ENCODE measurements at regions not wholly inside any gene's neighbourhood (a gene's known extent, or its start where the extent isn't known, plus 50 kb on each side); places are given as distances from the start of the nearest gene placed in this dataset.

- Histone ChIP-seq H3K27ac (ENCODE audit: insufficient read depth in 1 of 2, low read depth in 1 of 2, low read length in 2 of 2, poor library complexity in 1 of 2, severe bottlenecking in 2 of 2) (no peak overlapping the region), H3K4me3 (ENCODE audit: control insufficient read depth in 1 of 7, extremely low read depth in 1 of 7, insufficient read depth in 4 of 7, low read depth in 2 of 7, low read length in 6 of 7) (no peak overlapping the region), H3K36me3 (ENCODE audit: control insufficient read depth in 4 of 4, insufficient read depth in 4 of 4, low read length in 3 of 4) (no peaks in the 10 kb centered on the region), H3K9me3 (ENCODE audit: control extremely low read depth in 1 of 5, control insufficient read depth in 4 of 5, insufficient read depth in 2 of 5, low read depth in 1 of 5, low read length in 4 of 5) (peaks cover 0 to 3% (median 0%) of the 10 kb centered on the region in 5 experiments), H3K4me1 (ENCODE audit: control extremely low read depth in 1 of 4, control insufficient read depth in 4 of 4, insufficient read depth in 4 of 4, low read length in 3 of 4) (no peaks in the 10 kb centered on the region), H3K27me3 (replicated peaks in 2 of 5; ENCODE audit: control insufficient read depth in 4 of 5, insufficient read depth in 5 of 5, low read length in 4 of 5) (no peaks in the 10 kb centered on the region)
- DNase-seq, result no peak
- CTCF ChIA-PET, result no interaction called here
- POLR2A ChIA-PET, result no interaction called here
Observed at GRCh38 chr6:114611696-114612095, 268.9 kb upstream of the HS3ST5 start.

GRCh38 chr6:114608091-114608490, 265.3 kb upstream of the HS3ST5 start:
- H3K9me3 ChIP-seq (ENCODE audit: control extremely low read depth in 1 of 5, control insufficient read depth in 4 of 5, insufficient read depth in 2 of 5, low read depth in 1 of 5, low read length in 4 of 5), result peaks cover 0 to 3% (median 0%) of the 10 kb centered on the region in 5 experiments
- WGBS (ENCODE audit: insufficient coverage), result 100% methylated on average over 2 of the region's 2 CpGs
- H3K36me3 ChIP-seq (ENCODE audit: control insufficient read depth in 4 of 4, insufficient read depth in 4 of 4, low read length in 3 of 4), result no peaks in the 10 kb centered on the region
- no peaks in the 10 kb centered on the region for H3K4me1 ChIP-seq (ENCODE audit: control extremely low read depth in 1 of 4, control insufficient read depth in 4 of 4, insufficient read depth in 4 of 4, low read length in 3 of 4)
- POLR2A ChIA-PET, result no interaction called here
- no peak for DNase-seq
- H3K4me3 ChIP-seq (ENCODE audit: control insufficient read depth in 1 of 7, extremely low read depth in 1 of 7, insufficient read depth in 4 of 7, low read depth in 2 of 7, low read length in 6 of 7), result no peak overlapping the region
- H3K27ac ChIP-seq (ENCODE audit: insufficient read depth in 1 of 2, low read depth in 1 of 2, low read length in 2 of 2, poor library complexity in 1 of 2, severe bottlenecking in 2 of 2), result no peak overlapping the region
- CTCF ChIA-PET, result no interaction called here
- H3K27me3 ChIP-seq (replicated peaks in 2 of 5; ENCODE audit: control insufficient read depth in 4 of 5, insufficient read depth in 5 of 5, low read length in 4 of 5), result no peaks in the 10 kb centered on the region

GRCh38 chr6:114605656-114606055, 262.8 kb upstream of the HS3ST5 start:
- Histone ChIP-seq H3K4me3 (ENCODE audit: control insufficient read depth in 1 of 7, extremely low read depth in 1 of 7, insufficient read depth in 4 of 7, low read depth in 2 of 7, low read length in 6 of 7) (no peak overlapping the region), H3K36me3 (ENCODE audit: control insufficient read depth in 4 of 4, insufficient read depth in 4 of 4, low read length in 3 of 4) (no peaks in the 10 kb centered on the region), H3K9me3 (ENCODE audit: control extremely low read depth in 1 of 5, control insufficient read depth in 4 of 5, insufficient read depth in 2 of 5, low read depth in 1 of 5, low read length in 4 of 5) (no peaks in the 10 kb centered on the region), H3K4me1 (ENCODE audit: control extremely low read depth in 1 of 4, control insufficient read depth in 4 of 4, insufficient read depth in 4 of 4, low read length in 3 of 4) (no peaks in the 10 kb centered on the region), H3K27ac (ENCODE audit: insufficient read depth in 1 of 2, low read depth in 1 of 2, low read length in 2 of 2, poor library complexity in 1 of 2, severe bottlenecking in 2 of 2) (no peak overlapping the region), H3K27me3 (replicated peaks in 2 of 5; ENCODE audit: control insufficient read depth in 4 of 5, insufficient read depth in 5 of 5, low read length in 4 of 5) (no peaks in the 10 kb centered on the region)
- POLR2A ChIA-PET, result no interaction called here
- CTCF ChIA-PET, result no interaction called here
- no peak for DNase-seq
- 93% methylated on average over 3 of the region's 3 CpGs for WGBS (ENCODE audit: insufficient coverage)

GRCh38 chr6:114600381-114600780, 257.6 kb upstream of the HS3ST5 start:
- DNase-seq, result no peak
- no peaks in the 10 kb centered on the region for H3K4me1 ChIP-seq (ENCODE audit: control extremely low read depth in 1 of 4, control insufficient read depth in 4 of 4, insufficient read depth in 4 of 4, low read length in 3 of 4)
- H3K27ac ChIP-seq (ENCODE audit: insufficient read depth in 1 of 2, low read depth in 1 of 2, low read length in 2 of 2, poor library complexity in 1 of 2, severe bottlenecking in 2 of 2), result no peak overlapping the region
- no peaks in the 10 kb centered on the region for H3K36me3 ChIP-seq (ENCODE audit: control insufficient read depth in 4 of 4, insufficient read depth in 4 of 4, low read length in 3 of 4)
- H3K9me3 ChIP-seq (ENCODE audit: control extremely low read depth in 1 of 5, control insufficient read depth in 4 of 5, insufficient read depth in 2 of 5, low read depth in 1 of 5, low read length in 4 of 5), result no peaks in the 10 kb centered on the region
- no peak overlapping the region for H3K4me3 ChIP-seq (ENCODE audit: control insufficient read depth in 1 of 7, extremely low read depth in 1 of 7, insufficient read depth in 4 of 7, low read depth in 2 of 7, low read length in 6 of 7)
- H3K27me3 ChIP-seq (replicated peaks in 2 of 5; ENCODE audit: control insufficient read depth in 4 of 5, insufficient read depth in 5 of 5, low read length in 4 of 5), result no peaks in the 10 kb centered on the region
- POLR2A ChIA-PET, result no interaction called here
- WGBS (ENCODE audit: insufficient coverage), result no CpG with 5 or more reads among the region's 1 CpG
- CTCF ChIA-PET, result no interaction called here

GRCh38 chr6:114595591-114595990, 252.8 kb upstream of the HS3ST5 start:
- ChIA-PET CTCF (no interaction called here), POLR2A (no interaction called here)
- no peaks in the 10 kb centered on the region for H3K9me3 ChIP-seq (ENCODE audit: control extremely low read depth in 1 of 5, control insufficient read depth in 4 of 5, insufficient read depth in 2 of 5, low read depth in 1 of 5, low read length in 4 of 5)
- H3K4me1 ChIP-seq (ENCODE audit: control extremely low read depth in 1 of 4, control insufficient read depth in 4 of 4, insufficient read depth in 4 of 4, low read length in 3 of 4), result no peaks in the 10 kb centered on the region
- no peak overlapping the region for H3K27ac ChIP-seq (ENCODE audit: insufficient read depth in 1 of 2, low read depth in 1 of 2, low read length in 2 of 2, poor library complexity in 1 of 2, severe bottlenecking in 2 of 2)
- H3K4me3 ChIP-seq (ENCODE audit: control insufficient read depth in 1 of 7, extremely low read depth in 1 of 7, insufficient read depth in 4 of 7, low read depth in 2 of 7, low read length in 6 of 7), result no peak overlapping the region
- H3K27me3 ChIP-seq (replicated peaks in 2 of 5; ENCODE audit: control insufficient read depth in 4 of 5, insufficient read depth in 5 of 5, low read length in 4 of 5), result no peaks in the 10 kb centered on the region
- WGBS (ENCODE audit: insufficient coverage), result 100% methylated on average over 1 of the region's 2 CpGs
- H3K36me3 ChIP-seq (ENCODE audit: control insufficient read depth in 4 of 4, insufficient read depth in 4 of 4, low read length in 3 of 4), result no peaks in the 10 kb centered on the region
- DNase-seq, result no peak

GRCh38 chr6:114595186-114595585, 252.4 kb upstream of the HS3ST5 start:
- Histone ChIP-seq H3K9me3 (ENCODE audit: control extremely low read depth in 1 of 5, control insufficient read depth in 4 of 5, insufficient read depth in 2 of 5, low read depth in 1 of 5, low read length in 4 of 5) (no peaks in the 10 kb centered on the region), H3K4me1 (ENCODE audit: control extremely low read depth in 1 of 4, control insufficient read depth in 4 of 4, insufficient read depth in 4 of 4, low read length in 3 of 4) (no peaks in the 10 kb centered on the region), H3K27me3 (replicated peaks in 2 of 5; ENCODE audit: control insufficient read depth in 4 of 5, insufficient read depth in 5 of 5, low read length in 4 of 5) (no peaks in the 10 kb centered on the region), H3K36me3 (ENCODE audit: control insufficient read depth in 4 of 4, insufficient read depth in 4 of 4, low read length in 3 of 4) (no peaks in the 10 kb centered on the region), H3K4me3 (ENCODE audit: control insufficient read depth in 1 of 7, extremely low read depth in 1 of 7, insufficient read depth in 4 of 7, low read depth in 2 of 7, low read length in 6 of 7) (no peak overlapping the region), H3K27ac (ENCODE audit: insufficient read depth in 1 of 2, low read depth in 1 of 2, low read length in 2 of 2, poor library complexity in 1 of 2, severe bottlenecking in 2 of 2) (no peak overlapping the region)
- WGBS (ENCODE audit: insufficient coverage), result 44% methylated on average over 1 of the region's 1 CpG
- POLR2A ChIA-PET, result no interaction called here
- no peak for DNase-seq
- CTCF ChIA-PET, result no interaction called here

GRCh38 chr6:114592506-114592905, 249.7 kb upstream of the HS3ST5 start:
- H3K27ac ChIP-seq (ENCODE audit: insufficient read depth in 1 of 2, low read depth in 1 of 2, low read length in 2 of 2, poor library complexity in 1 of 2, severe bottlenecking in 2 of 2), result no peak overlapping the region
- ChIA-PET POLR2A (no interaction called here), CTCF (no interaction called here)
- no peak for DNase-seq
- H3K27me3 ChIP-seq (replicated peaks in 2 of 5; ENCODE audit: control insufficient read depth in 4 of 5, insufficient read depth in 5 of 5, low read length in 4 of 5), result no peaks in the 10 kb centered on the region
- no peaks in the 10 kb centered on the region for H3K4me1 ChIP-seq (ENCODE audit: control extremely low read depth in 1 of 4, control insufficient read depth in 4 of 4, insufficient read depth in 4 of 4, low read length in 3 of 4)
- H3K36me3 ChIP-seq (ENCODE audit: control insufficient read depth in 4 of 4, insufficient read depth in 4 of 4, low read length in 3 of 4), result no peaks in the 10 kb centered on the region
- H3K9me3 ChIP-seq (ENCODE audit: control extremely low read depth in 1 of 5, control insufficient read depth in 4 of 5, insufficient read depth in 2 of 5, low read depth in 1 of 5, low read length in 4 of 5), result no peaks in the 10 kb centered on the region
- 91% methylated on average over 4 of the region's 4 CpGs for WGBS (ENCODE audit: insufficient coverage)
- no peak overlapping the region for H3K4me3 ChIP-seq (ENCODE audit: control insufficient read depth in 1 of 7, extremely low read depth in 1 of 7, insufficient read depth in 4 of 7, low read depth in 2 of 7, low read length in 6 of 7)

- Histone ChIP-seq H3K36me3 (ENCODE audit: control insufficient read depth in 4 of 4, insufficient read depth in 4 of 4, low read length in 3 of 4) (no peaks in the 10 kb centered on the region), H3K27me3 (replicated peaks in 2 of 5; ENCODE audit: control insufficient read depth in 4 of 5, insufficient read depth in 5 of 5, low read length in 4 of 5) (no peaks in the 10 kb centered on the region), H3K27ac (ENCODE audit: insufficient read depth in 1 of 2, low read depth in 1 of 2, low read length in 2 of 2, poor library complexity in 1 of 2, severe bottlenecking in 2 of 2) (no peak overlapping the region), H3K4me3 (ENCODE audit: control insufficient read depth in 1 of 7, extremely low read depth in 1 of 7, insufficient read depth in 4 of 7, low read depth in 2 of 7, low read length in 6 of 7) (no peak overlapping the region), H3K9me3 (ENCODE audit: control extremely low read depth in 1 of 5, control insufficient read depth in 4 of 5, insufficient read depth in 2 of 5, low read depth in 1 of 5, low read length in 4 of 5) (no peaks in the 10 kb centered on the region), H3K4me1 (ENCODE audit: control extremely low read depth in 1 of 4, control insufficient read depth in 4 of 4, insufficient read depth in 4 of 4, low read length in 3 of 4) (no peaks in the 10 kb centered on the region)
- no peak for DNase-seq
- 93% methylated on average over 4 of the region's 5 CpGs for WGBS (ENCODE audit: insufficient coverage)
- CTCF ChIA-PET, result no interaction called here
- POLR2A ChIA-PET, result no interaction called here
Observed at GRCh38 chr6:114588726-114589125, 245.9 kb upstream of the HS3ST5 start.
